Pancreas (tissue), 10 donors: ENCODE measurements at regions not wholly inside any gene's neighbourhood (a gene's known extent, or its start where the extent isn't known, plus 50 kb on each side); places are given as distances from the start of the nearest gene placed in this dataset.

ENCODE experiments used
- ATAC-seq, 4 donors: fragments of 200-7000 bp; cut with Tn5 transposase; one replicate each; pipeline versions ENCODE4 v1.8.0 to v1.9.1; 2020; ENCODE audit warnings: mild to moderate bottlenecking in 4 of 4, moderate library complexity in 4 of 4
- DNase-seq, 6 donors: peaks; one replicate each; pipeline ENCODE4 v3.0.0-alpha.2; 2020
- FAIRE-seq: peaks from 2 replicates; lab custom pipeline; 2012; peaks lifted over from hg19 to GRCh38; lab: Jason Lieb, UNC
- H3K27ac ChIP-seq, 4 donors: fragments of 200-600 bp; sonication (generic); 1 replicate in 3 of 4; 2 replicates in 1 of 4; pipeline versions ENCODE4 v1.5.0 to v1.8.0; 2020
- H3K27me3 ChIP-seq, 4 donors: fragments of 200-600 bp; one replicate each; pipeline ENCODE4 v1.8.0; 2021
- H3K36me3 ChIP-seq, 3 donors: fragments of 200-600 bp; sonication (generic) in 1 of 3; one replicate each; pipeline versions ENCODE4 v1.5.0 to v1.8.0; 2020 to 2021
- H3K4me1 ChIP-seq, 3 donors: fragments of 200-600 bp; one replicate each; pipeline ENCODE4 v1.8.0; 2021
- H3K4me3 ChIP-seq, 4 donors: fragments of 200-600 bp; sonication (generic) in 2 of 4; one replicate each; pipeline versions ENCODE4 v1.5.0 to v1.8.0; 2020 to 2021
- H3K9me3 ChIP-seq, 4 donors: fragments of 200-600 bp; one replicate each; pipeline ENCODE4 v1.8.0; 2021
- CTCF ChIP-seq, 4 donors: fragments of 200-600 bp; sonication (generic) in 3 of 4; IDR thresholded peaks; one replicate each; pipeline versions ENCODE4 v1.5.0 to v1.8.0; 2021; ENCODE audit warnings: antibody characterized with exemption in 4 of 4
- WGBS, 2 donors: extraction: QIAGEN DNeasy Blood & Tissue Kit; methylation state at CpG; one replicate each; pipeline ENCODE4 v1.1.7; 2013; 5-methylcytosine and 5-hydroxymethylcytosine counted together
- intact Hi-C, 3 donors: fragments of 100-400 bp; cut with DNase I; formaldehyde crosslinking; loops; one replicate each; pipeline versions ENCODE4 v1.11.1 to v1.14.2; 2022
- donor health status: healthy with polysubstance abuse.
- donor health status: DM: no; HTN: no; CAD: no; lungs with moderate emphysema.
- donor health status: DM: no; HTN: no; CAD: no.
- donor health status: control.
- donor health status: control.
- donor health status: Bipolar disorder and iron deficiency.
- donor health status: DM: yes; HTN: yes; CAD: no.
- donor health status: DM: no; HTN: no; CAD: no.
- donor health status: DM: no; HTN: no; CAD: no.
- donor health status: DM: yes; HTN: yes; CAD: no.

- TF ChIP-seq CTCF (IDR thresholded peaks at IDR 0.05) = no peak
- no peaks in the 10 kb centered on the region for H3K4me1 ChIP-seq
- no peak for DNase-seq
- intact Hi-C loops = no loop called here
- H3K9me3 ChIP-seq = no peaks in the 10 kb centered on the region
- H3K4me3 ChIP-seq = no peak overlapping the region
- FAIRE-seq = no peak
- H3K27me3 ChIP-seq = peaks cover 0 to 5% (median 0%) of the 10 kb centered on the region in 4 donors
- H3K36me3 ChIP-seq = no peaks in the 10 kb centered on the region
- 18 to 24% methylated on average over 2 of the region's 2 CpGs for WGBS, 2 donors
- ATAC-seq = no peak
- H3K27ac ChIP-seq = no peak overlapping the region
Observed at GRCh38 chr10:23676296-23676695, 237.4 kb downstream of the OTUD1 start.

- FAIRE-seq (no peak), DNase-seq (no peak), ATAC-seq (no peak)
- H3K4me3 ChIP-seq = no peak overlapping the region
- H3K27ac ChIP-seq = no peak overlapping the region
- TF ChIP-seq CTCF (IDR thresholded peaks at IDR 0.05) = no peak
- no peaks in the 10 kb centered on the region for H3K36me3 ChIP-seq
- H3K9me3 ChIP-seq = no peaks in the 10 kb centered on the region
- intact Hi-C loops = no loop called here
- WGBS, 2 donors = 56 to 62% methylated on average over 5 of the region's 5 CpGs
- no peaks in the 10 kb centered on the region for H3K4me1 ChIP-seq
- no peaks in the 10 kb centered on the region for H3K27me3 ChIP-seq
Observed at GRCh38 chr10:23686722-23687121, 247.8 kb downstream of the OTUD1 start.

GRCh38 chr10:23692736-23693135 is 253.9 kb downstream of the OTUD1 start:
- intact Hi-C loops = loop anchor here in 1 of 3 donors (10.0 kb wide), 1 partner anchor 158 kb away; no protein-coding TSS in a partner anchor
- no peak for FAIRE-seq
- H3K9me3 ChIP-seq = no peaks in the 10 kb centered on the region
- no peak for TF ChIP-seq CTCF (IDR thresholded peaks at IDR 0.05)
- H3K4me1 ChIP-seq = peaks cover 0 to 9% (median 9%) of the 10 kb centered on the region in 3 donors
- no peaks in the 10 kb centered on the region for H3K36me3 ChIP-seq
- no peak overlapping the region for H3K27ac ChIP-seq
- H3K27me3 ChIP-seq = peaks cover 0 to 35% (median 18%) of the 10 kb centered on the region in 4 donors
- 40 to 41% methylated on average over 7 of the region's 7 CpGs for WGBS, 2 donors
- no peak overlapping the region for H3K4me3 ChIP-seq
- DNase-seq = no peak
- no peak for ATAC-seq

GRCh38 chr10:23693501-23693901 is 254.6 kb downstream of the OTUD1 start:
- Histone ChIP-seq H3K36me3 (no peaks in the 10 kb centered on the region), H3K9me3 (no peaks in the 10 kb centered on the region), H3K4me3 (no peak overlapping the region), H3K27me3 (peaks cover 0 to 35% (median 18%) of the 10 kb centered on the region in 4 donors), H3K4me1 (peaks cover 0 to 9% (median 9%) of the 10 kb centered on the region in 3 donors), H3K27ac (no peak overlapping the region)
- FAIRE-seq (no peak), ATAC-seq (peak in 1 of 4 donors; percentile 46), DNase-seq (peak in 2 of 6 donors; percentile 53 to 61)
- WGBS, 2 donors = 2% methylated on average over 23 of the region's 23 CpGs
- intact Hi-C loops = loop anchor here in 1 of 3 donors (10.0 kb wide), 1 partner anchor 159 kb away; no protein-coding TSS in a partner anchor
- no peak for TF ChIP-seq CTCF (IDR thresholded peaks at IDR 0.05)

- Histone ChIP-seq H3K4me1 (peaks cover 0 to 9% (median 9%) of the 10 kb centered on the region in 3 donors), H3K27me3 (peaks cover 0 to 35% (median 18%) of the 10 kb centered on the region in 4 donors), H3K27ac (no peak overlapping the region), H3K4me3 (peak overlapping the region in 1 of 4 donors; percentile 38), H3K36me3 (no peaks in the 10 kb centered on the region), H3K9me3 (no peaks in the 10 kb centered on the region)
- ATAC-seq (no peak), FAIRE-seq (no peak), DNase-seq (peak in 1 of 6 donors; percentile 52)
- TF ChIP-seq CTCF (IDR thresholded peaks at IDR 0.05) = no peak
- 1 to 2% methylated on average over 14 to 18 of the region's 18 CpGs for WGBS, 2 donors
- intact Hi-C loops = loop anchor here in 1 of 3 donors (10.0 kb wide), 1 partner anchor 159 kb away; no protein-coding TSS in a partner anchor
Observed at GRCh38 chr10:23693925-23694324, 255.1 kb downstream of the OTUD1 start.
